ENCODE measurements at regions not wholly inside any gene's neighbourhood (a gene's known extent, or its start where the extent isn't known, plus 50 kb on each side); places are given as distances from the start of the nearest gene placed in this dataset.
A peak's percentile ranks its signal among the peaks of the same experiment; 100 is the strongest.

- no peak for DNase-seq (ENCODE audit: low spot score)
Observed at GRCh38 chr10:108421266-108421665, 1256.8 kb upstream of the SORCS1 start.

GRCh38 chr10:108413954-108414353 lies 1249.4 kb upstream of the SORCS1 start:
- no peak for DNase-seq (ENCODE audit: low spot score)

- DNase-seq (ENCODE audit: low spot score): no peak
Observed at GRCh38 chr10:108412323-108412722, 1247.8 kb upstream of the SORCS1 start.

- no peak for DNase-seq (ENCODE audit: low spot score)
Observed at GRCh38 chr10:108411894-108412293, 1247.4 kb upstream of the SORCS1 start.

GRCh38 chr10:108411206-108411605 lies 1246.7 kb upstream of the SORCS1 start:
- no peak for DNase-seq (ENCODE audit: low spot score)

GRCh38 chr10:108410236-108410635 lies 1245.7 kb upstream of the SORCS1 start:
- DNase-seq (ENCODE audit: low spot score): no peak

- no peak for DNase-seq (ENCODE audit: low spot score)
Observed at GRCh38 chr10:108409306-108409705, 1244.8 kb upstream of the SORCS1 start.

- DNase-seq (ENCODE audit: low spot score): no peak
Observed at GRCh38 chr10:108404155-108404554, 1239.6 kb upstream of the SORCS1 start.

GRCh38 chr10:108399465-108399864 lies 1235.0 kb upstream of the SORCS1 start:
- DNase-seq (ENCODE audit: low spot score): no peak

GRCh38 chr10:108393089-108393488 lies 1228.6 kb upstream of the SORCS1 start:
- DNase-seq (ENCODE audit: low spot score): peak; percentile 20

- peak; percentile 21 for DNase-seq (ENCODE audit: low spot score)
Observed at GRCh38 chr10:108392286-108392685, 1227.8 kb upstream of the SORCS1 start.

- no peak for DNase-seq (ENCODE audit: low spot score)
Observed at GRCh38 chr10:108388706-108389105, 1224.2 kb upstream of the SORCS1 start.

- DNase-seq (ENCODE audit: low spot score): no peak
Observed at GRCh38 chr10:108385963-108386362, 1221.5 kb upstream of the SORCS1 start.

GRCh38 chr10:108384378-108384777 lies 1219.9 kb upstream of the SORCS1 start:
- no peak for DNase-seq (ENCODE audit: low spot score)

GRCh38 chr10:108378779-108379178 lies 1214.3 kb upstream of the SORCS1 start:
- no peak for DNase-seq (ENCODE audit: low spot score)

GRCh38 chr10:108375691-108376090 lies 1211.2 kb upstream of the SORCS1 start:
- no peak for DNase-seq (ENCODE audit: low spot score)

- DNase-seq (ENCODE audit: low spot score): no peak
Observed at GRCh38 chr10:108374991-108375390, 1210.5 kb upstream of the SORCS1 start.

GRCh38 chr10:108365541-108365940 lies 1201.0 kb upstream of the SORCS1 start:
- no peak for DNase-seq (ENCODE audit: low spot score)

- no peak for DNase-seq (ENCODE audit: low spot score)
Observed at GRCh38 chr10:108363576-108363975, 1199.1 kb upstream of the SORCS1 start.

- DNase-seq (ENCODE audit: low spot score): no peak
Observed at GRCh38 chr10:108362961-108363360, 1198.5 kb upstream of the SORCS1 start.

GRCh38 chr10:108362296-108362695 lies 1197.8 kb upstream of the SORCS1 start:
- DNase-seq (ENCODE audit: low spot score): no peak

GRCh38 chr10:108360187-108360586 lies 1195.7 kb upstream of the SORCS1 start:
- no peak for DNase-seq (ENCODE audit: low spot score)

GRCh38 chr10:108358912-108359311 lies 1194.4 kb upstream of the SORCS1 start:
- DNase-seq (ENCODE audit: low spot score): peak; percentile 55

- no peak for DNase-seq (ENCODE audit: low spot score)
Observed at GRCh38 chr10:108352771-108353170, 1188.3 kb upstream of the SORCS1 start.

- no peak for DNase-seq (ENCODE audit: low spot score)
Observed at GRCh38 chr10:108348215-108348614, 1183.7 kb upstream of the SORCS1 start.

All from AG08396 (cell line).